ENCODE measurements at regions not wholly inside any gene's neighbourhood (a gene's known extent, or its start where the extent isn't known, plus 50 kb on each side); places are given as distances from the start of the nearest gene placed in this dataset.

- Histone ChIP-seq H3K27ac (no peak overlapping the region), H3K36me3 (no peaks in the 10 kb centered on the region), H3K4me1 (no peaks in the 10 kb centered on the region), H3K27me3 (no peaks in the 10 kb centered on the region), H3K9me3 (peaks cover 0 to 10% (median 0%) of the 10 kb centered on the region in 4 donors), H3K4me3 (no peak overlapping the region)
- WGBS, 5 donors: 72 to 91% (median 89%) methylated on average over 9 of the region's 9 CpGs; no CpG with 5 or more reads in 1 of the 5 donors
- no peak for DNase-seq
- TF ChIP-seq EP300 (IDR thresholded peaks at IDR 0.05): no peak
- no peak for TF ChIP-seq CTCF (IDR thresholded peaks at IDR 0.05)
- TF ChIP-seq POLR2AphosphoS5 (IDR thresholded peaks at IDR 0.05): no peak
- no peak for TF ChIP-seq POLR2A (IDR thresholded peaks at IDR 0.05)
- intact Hi-C loops (cut with DNase I; ENCODE audit: low total_unique reads): no loop called here
These were observed 910.1 kb downstream of the TBC1D22A start for GRCh38 chr22:47672526-47672925.

- no peak for TF ChIP-seq POLR2AphosphoS5 (IDR thresholded peaks at IDR 0.05)
- no peak for TF ChIP-seq POLR2A (IDR thresholded peaks at IDR 0.05)
- TF ChIP-seq CTCF (IDR thresholded peaks at IDR 0.05): no peak
- no peak for TF ChIP-seq EP300 (IDR thresholded peaks at IDR 0.05)
- Histone ChIP-seq H3K4me1 (no peaks in the 10 kb centered on the region), H3K27ac (no peak overlapping the region), H3K36me3 (no peaks in the 10 kb centered on the region), H3K9me3 (peaks cover 0 to 23% (median 8%) of the 10 kb centered on the region in 4 donors), H3K27me3 (peaks cover 0 to 4% (median 0%) of the 10 kb centered on the region in 3 donors), H3K4me3 (no peak overlapping the region)
- DNase-seq: no peak
- 72 to 83% (median 78%) methylated on average over 4 of the region's 4 CpGs for WGBS, 5 donors
- intact Hi-C loops (cut with DNase I; ENCODE audit: low total_unique reads): no loop called here
These were observed 902.7 kb downstream of the TBC1D22A start for GRCh38 chr22:47665151-47665550.

- TF ChIP-seq CTCF (IDR thresholded peaks at IDR 0.05): no peak
- no peak for TF ChIP-seq EP300 (IDR thresholded peaks at IDR 0.05)
- TF ChIP-seq POLR2AphosphoS5 (IDR thresholded peaks at IDR 0.05): no peak
- intact Hi-C loops (cut with DNase I; ENCODE audit: low total_unique reads): no loop called here
- no peak overlapping the region for H3K4me3 ChIP-seq
- 65 to 77% (median 75%) methylated on average over 14 of the region's 14 CpGs for WGBS, 5 donors
- peaks cover 0 to 4% (median 0%) of the 10 kb centered on the region in 3 donors for H3K27me3 ChIP-seq
- no peak for DNase-seq
- no peak overlapping the region for H3K27ac ChIP-seq
- H3K36me3 ChIP-seq: no peaks in the 10 kb centered on the region
- no peaks in the 10 kb centered on the region for H3K4me1 ChIP-seq
- peaks cover 0 to 14% (median 8%) of the 10 kb centered on the region in 4 donors for H3K9me3 ChIP-seq
These were observed 901.5 kb downstream of the TBC1D22A start for GRCh38 chr22:47663615-47664605.

GRCh38 chr22:47659467-47660223, 897.2 kb downstream of the TBC1D22A start:
- no peak for TF ChIP-seq EP300 (IDR thresholded peaks at IDR 0.05)
- no peak for TF ChIP-seq POLR2AphosphoS5 (IDR thresholded peaks at IDR 0.05)
- no peak for TF ChIP-seq POLR2A (IDR thresholded peaks at IDR 0.05)
- TF ChIP-seq CTCF (IDR thresholded peaks at IDR 0.05): no peak
- WGBS, 5 donors: 25 to 39% (median 33%) methylated on average over 3 of the region's 3 CpGs
- intact Hi-C loops (cut with DNase I; ENCODE audit: low total_unique reads): no loop called here
- no peak overlapping the region for H3K4me3 ChIP-seq
- peaks cover 0 to 4% (median 0%) of the 10 kb centered on the region in 4 donors for H3K4me1 ChIP-seq
- H3K27me3 ChIP-seq: peaks cover 0 to 15% (median 4%) of the 10 kb centered on the region in 3 donors
- H3K9me3 ChIP-seq: peaks cover 0 to 13% (median 8%) of the 10 kb centered on the region in 4 donors
- peak in 1 of 2 donors; percentile 25 for DNase-seq
- H3K36me3 ChIP-seq: no peaks in the 10 kb centered on the region
- H3K27ac ChIP-seq: no peak overlapping the region
